ENCODE measurements at regions not wholly inside any gene's neighbourhood (a gene's known extent, or its start where the extent isn't known, plus 50 kb on each side); places are given as distances from the start of the nearest gene placed in this dataset.
"Not testable (repeated sequence)": the region's sequence is repeated elsewhere in the genome, so short reads cannot be mapped to it uniquely, and the experiment has no call there.

GRCh38 chr7:68892236-68892635 lies 706.0 kb upstream of the AUTS2 start:
- H3K4me1 Mint-ChIP-seq (ENCODE audit: low read depth in 2 of 2): no peaks in the 10 kb centered on the region
- H3K9me3 Mint-ChIP-seq: peaks cover 15% of the 10 kb centered on the region
- no peak for DNase-seq (ENCODE audit: low spot score)
- H3K36me3 Mint-ChIP-seq: no peaks in the 10 kb centered on the region
- H3K4me3 Mint-ChIP-seq: no peak overlapping the region
- no peak overlapping the region for H3K27ac Mint-ChIP-seq
- H3K27me3 Mint-ChIP-seq: no peaks in the 10 kb centered on the region
- no peak for ATAC-seq

GRCh38 chr7:68893411-68893810 lies 704.9 kb upstream of the AUTS2 start:
- Mint-ChIP-seq H3K4me1 (ENCODE audit: low read depth in 2 of 2) (no peaks in the 10 kb centered on the region), H3K27me3 (no peaks in the 10 kb centered on the region), H3K9me3 (peaks cover 17% of the 10 kb centered on the region), H3K27ac (no peak overlapping the region), H3K36me3 (no peaks in the 10 kb centered on the region), H3K4me3 (no peak overlapping the region)
- no peak for ATAC-seq
- no peak for DNase-seq (ENCODE audit: low spot score)

GRCh38 chr7:68899156-68899555 lies 699.1 kb upstream of the AUTS2 start:
- H3K27me3 Mint-ChIP-seq; DNase-seq (ENCODE audit: low spot score); ATAC-seq; H3K27ac Mint-ChIP-seq; H3K36me3 Mint-ChIP-seq; H3K4me3 Mint-ChIP-seq; H3K4me1 Mint-ChIP-seq (ENCODE audit: low read depth in 2 of 2): not testable (repeated sequence)
- H3K9me3 Mint-ChIP-seq: peaks cover 26% of the 10 kb centered on the region

- DNase-seq (ENCODE audit: low spot score): no peak
- H3K4me1 Mint-ChIP-seq (ENCODE audit: low read depth in 2 of 2): no peaks in the 10 kb centered on the region
- H3K4me3 Mint-ChIP-seq: no peak overlapping the region
- H3K36me3 Mint-ChIP-seq: no peaks in the 10 kb centered on the region
- H3K9me3 Mint-ChIP-seq: peaks cover 19% of the 10 kb centered on the region
- H3K27ac Mint-ChIP-seq: no peak overlapping the region
- no peak for ATAC-seq
- H3K27me3 Mint-ChIP-seq: no peaks in the 10 kb centered on the region
Observed at GRCh38 chr7:68900096-68900495, 698.2 kb upstream of the AUTS2 start.

- Mint-ChIP-seq H3K9me3 (peaks cover 19% of the 10 kb centered on the region), H3K4me1 (ENCODE audit: low read depth in 2 of 2) (no peaks in the 10 kb centered on the region), H3K27ac (no peak overlapping the region), H3K36me3 (no peaks in the 10 kb centered on the region), H3K27me3 (no peaks in the 10 kb centered on the region), H3K4me3 (no peak overlapping the region)
- DNase-seq (ENCODE audit: low spot score) (no peak), ATAC-seq (no peak)
Observed at GRCh38 chr7:68904630-68905029, 693.6 kb upstream of the AUTS2 start.

- no peak overlapping the region for H3K27ac Mint-ChIP-seq
- peaks cover 9% of the 10 kb centered on the region for H3K9me3 Mint-ChIP-seq
- ATAC-seq (no peak), DNase-seq (ENCODE audit: low spot score) (no peak)
- H3K4me1 Mint-ChIP-seq (ENCODE audit: low read depth in 2 of 2): no peaks in the 10 kb centered on the region
- H3K4me3 Mint-ChIP-seq: no peak overlapping the region
- no peaks in the 10 kb centered on the region for H3K27me3 Mint-ChIP-seq
- H3K36me3 Mint-ChIP-seq: no peaks in the 10 kb centered on the region
Observed at GRCh38 chr7:68911754-68912153, 686.5 kb upstream of the AUTS2 start.

GRCh38 chr7:68914006-68914405 lies 684.3 kb upstream of the AUTS2 start:
- Mint-ChIP-seq H3K36me3 (peaks cover 6% of the 10 kb centered on the region), H3K27me3 (no peaks in the 10 kb centered on the region), H3K4me1 (ENCODE audit: low read depth in 2 of 2) (no peaks in the 10 kb centered on the region), H3K27ac (no peak overlapping the region), H3K9me3 (peaks cover 14% of the 10 kb centered on the region), H3K4me3 (no peak overlapping the region)
- DNase-seq (ENCODE audit: low spot score) (no peak), ATAC-seq (no peak)

- Mint-ChIP-seq H3K9me3 (peaks cover 29% of the 10 kb centered on the region), H3K36me3 (peaks cover 6% of the 10 kb centered on the region), H3K27ac (no peak overlapping the region), H3K27me3 (no peaks in the 10 kb centered on the region), H3K4me3 (no peak overlapping the region), H3K4me1 (ENCODE audit: low read depth in 2 of 2) (no peaks in the 10 kb centered on the region)
- no peak for DNase-seq (ENCODE audit: low spot score)
- ATAC-seq: no peak
Observed at GRCh38 chr7:68917041-68917651, 681.1 kb upstream of the AUTS2 start.

GRCh38 chr7:68918621-68919020 lies 679.7 kb upstream of the AUTS2 start:
- ATAC-seq: no peak
- no peaks in the 10 kb centered on the region for H3K27me3 Mint-ChIP-seq
- no peaks in the 10 kb centered on the region for H3K4me1 Mint-ChIP-seq (ENCODE audit: low read depth in 2 of 2)
- peaks cover 25% of the 10 kb centered on the region for H3K9me3 Mint-ChIP-seq
- H3K27ac Mint-ChIP-seq: no peak overlapping the region
- H3K36me3 Mint-ChIP-seq: peaks cover 6% of the 10 kb centered on the region
- DNase-seq (ENCODE audit: low spot score): no peak
- H3K4me3 Mint-ChIP-seq: no peak overlapping the region

GRCh38 chr7:68922850-68923249 lies 675.4 kb upstream of the AUTS2 start:
- no peaks in the 10 kb centered on the region for H3K4me1 Mint-ChIP-seq (ENCODE audit: low read depth in 2 of 2)
- no peak overlapping the region for H3K27ac Mint-ChIP-seq
- DNase-seq (ENCODE audit: low spot score) (no peak), ATAC-seq (no peak)
- H3K27me3 Mint-ChIP-seq: no peaks in the 10 kb centered on the region
- H3K36me3 Mint-ChIP-seq: peaks cover 6% of the 10 kb centered on the region
- H3K4me3 Mint-ChIP-seq: no peak overlapping the region
- H3K9me3 Mint-ChIP-seq: peaks cover 30% of the 10 kb centered on the region

GRCh38 chr7:68925241-68925640 lies 673.0 kb upstream of the AUTS2 start:
- DNase-seq (ENCODE audit: low spot score) (no peak), ATAC-seq (no peak)
- Mint-ChIP-seq H3K9me3 (peaks cover 28% of the 10 kb centered on the region), H3K4me3 (no peak overlapping the region), H3K4me1 (ENCODE audit: low read depth in 2 of 2) (no peaks in the 10 kb centered on the region), H3K36me3 (peaks cover 6% of the 10 kb centered on the region), H3K27ac (no peak overlapping the region), H3K27me3 (no peaks in the 10 kb centered on the region)

- Mint-ChIP-seq H3K27ac (no peak overlapping the region), H3K36me3 (peaks cover 6% of the 10 kb centered on the region), H3K4me1 (ENCODE audit: low read depth in 2 of 2) (no peaks in the 10 kb centered on the region), H3K4me3 (no peak overlapping the region), H3K27me3 (no peaks in the 10 kb centered on the region), H3K9me3 (peaks cover 21% of the 10 kb centered on the region)
- no peak for DNase-seq (ENCODE audit: low spot score)
- ATAC-seq: no peak
Observed at GRCh38 chr7:68929781-68930261, 668.5 kb upstream of the AUTS2 start.

- Mint-ChIP-seq H3K27me3 (no peaks in the 10 kb centered on the region), H3K4me3 (no peak overlapping the region), H3K4me1 (ENCODE audit: low read depth in 2 of 2) (no peaks in the 10 kb centered on the region), H3K9me3 (peaks cover 23% of the 10 kb centered on the region), H3K36me3 (peaks cover 7% of the 10 kb centered on the region), H3K27ac (no peak overlapping the region)
- DNase-seq (ENCODE audit: low spot score) (no peak), ATAC-seq (no peak)
Observed at GRCh38 chr7:68936471-68937035, 661.7 kb upstream of the AUTS2 start.

- Mint-ChIP-seq H3K9me3 (peaks cover 29% of the 10 kb centered on the region), H3K27me3 (no peaks in the 10 kb centered on the region), H3K4me3 (no peak overlapping the region), H3K4me1 (ENCODE audit: low read depth in 2 of 2) (no peaks in the 10 kb centered on the region), H3K36me3 (peaks cover 7% of the 10 kb centered on the region), H3K27ac (no peak overlapping the region)
- ATAC-seq (no peak), DNase-seq (ENCODE audit: low spot score) (no peak)
Observed at GRCh38 chr7:68938151-68938550, 660.1 kb upstream of the AUTS2 start.

GRCh38 chr7:68943786-68944185 lies 654.5 kb upstream of the AUTS2 start:
- Mint-ChIP-seq H3K27me3 (no peaks in the 10 kb centered on the region), H3K27ac (no peak overlapping the region), H3K4me1 (ENCODE audit: low read depth in 2 of 2) (no peaks in the 10 kb centered on the region), H3K9me3 (peaks cover 20% of the 10 kb centered on the region), H3K36me3 (peaks cover 7% of the 10 kb centered on the region), H3K4me3 (no peak overlapping the region)
- ATAC-seq (no peak), DNase-seq (ENCODE audit: low spot score) (no peak)
